ENCODE measurements at regions not wholly inside any gene's neighbourhood (a gene's known extent, or its start where the extent isn't known, plus 50 kb on each side); places are given as distances from the start of the nearest gene placed in this dataset.

DNA sequence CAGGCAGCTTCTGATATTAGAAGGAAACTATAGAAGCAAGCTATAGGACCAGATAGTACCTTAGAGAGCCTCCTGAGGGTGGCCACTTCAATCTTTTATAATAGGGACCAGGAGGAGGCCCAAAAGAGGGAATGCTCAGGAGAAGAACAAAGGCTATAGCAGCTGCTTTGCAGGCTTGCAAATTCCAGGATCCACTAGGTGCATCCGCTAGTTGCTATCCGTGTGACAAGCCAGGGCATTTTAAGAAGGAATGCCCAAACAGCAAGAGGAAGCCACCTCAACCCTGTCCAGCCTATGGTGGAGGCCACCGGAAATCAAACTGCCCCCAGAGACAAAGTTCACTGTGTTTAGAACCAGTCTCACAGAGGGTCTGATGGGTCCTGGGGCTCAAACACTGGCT is 192.6 kb upstream of the KIF2B start (continued):
- TF ChIP-seq EZH2 (IDR thresholded peaks at IDR 0.05): no peak

- no peak for ATAC-seq
- Histone ChIP-seq H3K4me3 (replicated peaks in 1 of 2; ENCODE audit: low read depth in 1 of 2, low read length in 2 of 2) (no peak overlapping the region), H3K36me3 (ENCODE audit: control insufficient read depth in 1 of 2, insufficient read depth in 2 of 2, low read length in 2 of 2) (no peaks in the 10 kb centered on the region), H3K27ac (ENCODE audit: low read depth, low read length) (no peak overlapping the region), H3K9me2 (ENCODE audit: insufficient read depth) (no peaks in the 10 kb centered on the region), H3K4me2 (ENCODE audit: low read length) (no peak overlapping the region), H3K9ac (ENCODE audit: low read length) (no peak overlapping the region), H2AFZ (ENCODE audit: low read depth, low read length, poor library complexity, severe bottlenecking) (no peak overlapping the region), H3K9me3 (ENCODE audit: control insufficient read depth in 1 of 2, insufficient read depth in 1 of 2, low read depth in 1 of 2, low read length in 2 of 2) (peaks cover 15 to 35% of the 10 kb centered on the region in 2 experiments; a peak in 2 of 4 replicates), H4K20me1 (ENCODE audit: insufficient read depth) (no peaks in the 10 kb centered on the region), H3K79me2 (ENCODE audit: insufficient read depth, low read length) (no peaks in the 10 kb centered on the region), H3K27me3 (ENCODE audit: insufficient read depth, low read length) (no peaks in the 10 kb centered on the region), H3K4me1 (ENCODE audit: control insufficient read depth in 1 of 2, insufficient read depth in 2 of 2, low read length in 2 of 2) (peaks cover 0 to 5% of the 10 kb centered on the region in 2 experiments; a peak in 1 of 4 replicates)
- DNase-seq (ENCODE audit: low read depth, low spot score): no peak
- BruUV-seq (replicated peaks): no TSS peak
- RAD21 ChIA-PET (ENCODE audit: low non-redundant PET in 1 of 2, low total read pairs in 2 of 2, uncharacterized antibody in 2 of 2, unreplicated experiment in 2 of 2): no interaction called here
- no peak for TF ChIP-seq EZH2 (IDR thresholded peaks at IDR 0.05)
- no peak for TF ChIP-seq CBX3 (IDR thresholded peaks at IDR 0.05; ENCODE audit: low read depth)
- no peak for TF ChIP-seq YY1 (IDR thresholded peaks at IDR 0.05; ENCODE audit: extremely low read depth, insufficient replicate concordance, low read depth, low read length)
- no peak for TF ChIP-seq SP1 (IDR thresholded peaks at IDR 0.05; ENCODE audit: low read depth)
- TF ChIP-seq SIN3A (IDR thresholded peaks at IDR 0.05; ENCODE audit: low read depth): no peak
- no peak for TF ChIP-seq ZFX (IDR thresholded peaks at IDR 0.05)
- POLR2A ChIA-PET: no interaction called here
- CTCF ChIA-PET: no interaction called here
- intact Hi-C loops (cut with micrococcal nuclease): no loop called here
Observed at GRCh38 chr17:53629188-53629587, 193.5 kb upstream of the KIF2B start.

DNA sequence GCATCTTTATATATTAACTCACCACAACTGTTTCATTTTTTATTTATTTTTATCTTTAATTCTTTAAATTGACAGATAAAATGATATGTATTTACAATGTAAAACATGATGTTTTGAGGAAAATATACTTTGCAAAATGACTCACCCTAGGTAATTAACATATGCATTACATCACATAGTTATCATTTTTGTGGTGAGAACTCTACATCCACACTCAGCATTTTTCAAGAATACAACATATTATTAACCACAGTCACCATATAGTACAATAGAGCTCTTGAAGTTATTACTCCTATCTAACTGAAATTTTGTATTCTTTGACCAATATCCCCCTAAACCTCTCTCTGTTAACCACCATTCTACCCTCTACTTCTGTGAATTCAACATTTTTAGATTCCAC is 194.7 kb upstream of the KIF2B start:
- no TSS peak for BruUV-seq (replicated peaks)

More for the DNA sequence above, 194.7 kb upstream of the KIF2B start:
- Histone ChIP-seq H3K9me2 (ENCODE audit: insufficient read depth) (no peaks in the 10 kb centered on the region), H3K27me3 (ENCODE audit: insufficient read depth, low read length) (no peaks in the 10 kb centered on the region), H2AFZ (ENCODE audit: low read depth, low read length, poor library complexity, severe bottlenecking) (no peak overlapping the region), H3K36me3 (ENCODE audit: control insufficient read depth in 1 of 2, insufficient read depth in 2 of 2, low read length in 2 of 2) (no peaks in the 10 kb centered on the region), H3K9me3 (ENCODE audit: control insufficient read depth in 1 of 2, insufficient read depth in 1 of 2, low read depth in 1 of 2, low read length in 2 of 2) (peaks cover 11 to 33% of the 10 kb centered on the region in 2 experiments; a peak in 2 of 4 replicates), H3K9ac (ENCODE audit: low read length) (no peak overlapping the region), H4K20me1 (ENCODE audit: insufficient read depth) (no peaks in the 10 kb centered on the region), H3K79me2 (ENCODE audit: insufficient read depth, low read length) (no peaks in the 10 kb centered on the region), H3K4me2 (ENCODE audit: low read length) (no peak overlapping the region), H3K27ac (ENCODE audit: low read depth, low read length) (no peak overlapping the region), H3K4me3 (replicated peaks in 1 of 2; ENCODE audit: low read depth in 1 of 2, low read length in 2 of 2) (no peak overlapping the region), H3K4me1 (ENCODE audit: control insufficient read depth in 1 of 2, insufficient read depth in 2 of 2, low read length in 2 of 2) (peaks cover 0 to 5% of the 10 kb centered on the region in 2 experiments; a peak in 1 of 4 replicates)
- no peak for TF ChIP-seq CBX3 (IDR thresholded peaks at IDR 0.05; ENCODE audit: low read depth)
- TF ChIP-seq REST (IDR thresholded peaks at IDR 0.05; ENCODE audit: low read depth): no peak
- no peak for TF ChIP-seq EZH2phosphoT487 (IDR thresholded peaks at IDR 0.05; ENCODE audit: borderline replicate concordance)
- TF ChIP-seq POLR2A (IDR thresholded peaks at IDR 0.05; ENCODE audit: borderline replicate concordance, extremely low read depth, insufficient read depth, insufficient read length): no peak
- TF ChIP-seq ZBTB33 (IDR thresholded peaks at IDR 0.05; ENCODE audit: extremely low read depth, insufficient replicate concordance, low read length): no peak
- no peak for TF ChIP-seq JUND (IDR thresholded peaks at IDR 0.05)
- no peak for TF ChIP-seq FOSL1 (IDR thresholded peaks at IDR 0.05; ENCODE audit: low read depth)
- no peak for TF ChIP-seq SRF (IDR thresholded peaks at IDR 0.05; ENCODE audit: low read depth)
- no peak for TF ChIP-seq TCF7L2 (IDR thresholded peaks at IDR 0.05; ENCODE audit: borderline replicate concordance, extremely low read depth, insufficient read depth, insufficient read length)
- TF ChIP-seq, protein P1, sequence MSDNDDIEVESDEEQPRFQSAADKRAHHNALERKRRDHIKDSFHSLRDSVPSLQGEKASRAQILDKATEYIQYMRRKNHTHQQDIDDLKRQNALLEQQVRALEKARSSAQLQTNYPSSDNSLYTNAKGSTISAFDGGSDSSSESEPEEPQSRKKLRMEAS (IDR thresholded peaks at IDR 0.05): no peak
- ChIA-PET RAD21 (ENCODE audit: low non-redundant PET in 1 of 2, low total read pairs in 2 of 2, uncharacterized antibody in 2 of 2, unreplicated experiment in 2 of 2) (no interaction called here), CTCF (no interaction called here), POLR2A (no interaction called here)
- DNase-seq (ENCODE audit: low read depth, low spot score) (no peak), ATAC-seq (no peak)
- intact Hi-C loops (cut with micrococcal nuclease): no loop called here

Measured in HCT116 (cell line).